ENCODE measurements at regions not wholly inside any gene's neighbourhood (a gene's known extent, or its start where the extent isn't known, plus 50 kb on each side); places are given as distances from the start of the nearest gene placed in this dataset.

DNA sequence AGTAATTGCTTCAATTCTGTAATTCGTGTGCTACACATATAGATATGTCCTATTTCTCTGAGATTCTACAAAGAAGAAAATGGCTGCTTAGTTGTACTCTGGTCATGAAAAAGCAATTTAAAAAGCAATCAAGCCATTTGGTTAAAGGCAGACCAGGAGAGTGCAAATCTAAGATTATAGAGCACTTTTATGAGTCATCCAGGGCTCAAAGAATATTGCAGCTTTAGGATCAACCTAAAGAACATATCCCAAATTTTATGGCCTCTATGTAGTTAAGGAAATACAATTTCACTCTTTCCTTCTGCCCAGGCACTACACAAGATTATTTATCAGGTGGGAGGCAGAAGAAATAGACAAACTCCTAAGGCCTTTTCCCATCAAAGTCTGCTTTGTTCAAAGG, 332.8 kb downstream of the SEC23A start:
- dilution Hi-C loops (cut with HindIII; ENCODE audit: low sequenced_read_pairs, unreplicated experiment) = no loop called here
- CTCF ChIA-PET = no interaction called here
- TF ChIP-seq NFE2L2 (IDR thresholded peaks at IDR 0.05; ENCODE audit: low read depth, low read length) (no peak), POLR2A (IDR thresholded peaks at IDR 0.05; ENCODE audit: low read depth, low read length) (no peak), MAZ (IDR thresholded peaks at IDR 0.05; ENCODE audit: borderline replicate concordance, low read depth, low read length) (no peak), SMC3 (IDR thresholded peaks at IDR 0.05; ENCODE audit: low read depth, low read length) (no peak), CHD1 (IDR thresholded peaks at IDR 0.05; ENCODE audit: low read depth, low read length) (no peak), BHLHE40 (IDR thresholded peaks at IDR 0.05; ENCODE audit: low read depth, low read length) (no peak), RCOR1 (IDR thresholded peaks at IDR 0.05; ENCODE audit: insufficient replicate concordance, low read length) (no peak), MAFK (IDR thresholded peaks at IDR 0.05; ENCODE audit: low read depth, low read length) (no peak)
- H2BK20ac ChIP-seq (ENCODE audit: low read depth, low read length) = no peak overlapping the region
- H2AK9ac ChIP-seq (replicated peaks; ENCODE audit: low read depth, low read length, poor library complexity) = no peak overlapping the region
- H3K27ac ChIP-seq (ENCODE audit: insufficient read depth, low read length) = no peak overlapping the region
- no peak overlapping the region for H2BK15ac ChIP-seq (ENCODE audit: low read depth, low read length)
- POLR2A ChIA-PET (ENCODE audit: unreplicated experiment) = no interaction called here
- no peaks in the 10 kb centered on the region for H3K9me3 ChIP-seq (ENCODE audit: control insufficient read depth, insufficient read depth, low read length)
- no peak overlapping the region for H3K4me2 ChIP-seq (ENCODE audit: low read depth, low read length)
- no peak overlapping the region for H3K9ac ChIP-seq (ENCODE audit: low read depth, low read length)
- BruUV-seq (replicated peaks) = no TSS peak
- H4K20me1 ChIP-seq (ENCODE audit: insufficient read depth, low read length) = no peaks in the 10 kb centered on the region
- DNase-seq (no peak), ATAC-seq (ENCODE audit: low read depth) (no peak)
- H3K23ac ChIP-seq (ENCODE audit: low read depth, low read length) = no peak overlapping the region
- H3K14ac ChIP-seq (replicated peaks; ENCODE audit: low read depth, low read length) = no peak overlapping the region
- H4K8ac ChIP-seq (ENCODE audit: low read depth in 2 of 2, low read length in 2 of 2) = no peak overlapping the region
- intact Hi-C loops (cut with micrococcal nuclease) = no loop called here
- no peaks in the 10 kb centered on the region for H3K79me1 ChIP-seq (ENCODE audit: low read depth in 1 of 2, low read length in 2 of 2)
- no peak overlapping the region for H3K56ac ChIP-seq (ENCODE audit: extremely low read depth, insufficient read depth, low read length)
- H2BK120ac ChIP-seq (ENCODE audit: low read depth, low read length) = no peak overlapping the region
- H3K4ac ChIP-seq (ENCODE audit: low read depth, low read length) = no peak overlapping the region
- no peaks in the 10 kb centered on the region for H3K36me3 ChIP-seq (ENCODE audit: control insufficient read depth, insufficient read depth, low read length)
- H3K4me3 ChIP-seq (ENCODE audit: insufficient read depth, low read depth, low read length) = no peak overlapping the region
- no peak overlapping the region for H2BK5ac ChIP-seq (ENCODE audit: low read depth, low read length, poor library complexity, severe bottlenecking)
- no peak overlapping the region for H2AK5ac ChIP-seq (ENCODE audit: low read depth, low read length)
- H3K4me1 ChIP-seq (ENCODE audit: control insufficient read depth, insufficient read depth, low read length) = no peaks in the 10 kb centered on the region
- no peak overlapping the region for H4K5ac ChIP-seq (ENCODE audit: low read depth, low read length)
- in situ Hi-C loops (cut with MboI; ENCODE audit: low sequenced_read_pairs) = no loop called here
- no peak overlapping the region for H2AFZ ChIP-seq (replicated peaks; ENCODE audit: low read length, poor library complexity)
- no peaks in the 10 kb centered on the region for H3K9me1 ChIP-seq (ENCODE audit: insufficient read depth, low read length)
- H3K18ac ChIP-seq (ENCODE audit: low read depth, low read length) = no peak overlapping the region
- no peaks in the 10 kb centered on the region for H3K27me3 ChIP-seq (ENCODE audit: control insufficient read depth, insufficient read depth, low read length)
- no CpG with 5 or more reads among the region's 1 CpG for WGBS, 2 experiments (ENCODE audit: extremely low coverage in 2 of 2, insufficient read length in 1 of 2)
- H4K91ac ChIP-seq (ENCODE audit: insufficient read depth, low read depth, low read length) = no peak overlapping the region
